HS-5 (cell line): ENCODE measurements at regions not wholly inside any gene's neighbourhood (a gene's known extent, or its start where the extent isn't known, plus 50 kb on each side); places are given as distances from the start of the nearest gene placed in this dataset.
"Not testable (repeated sequence)": the region's sequence is repeated elsewhere in the genome, so short reads cannot be mapped to it uniquely, and the experiment has no call there.

Experiments used
- DNase-seq: peaks from one replicate; pipeline ENCODE4 v3.0.0-alpha.2; 2012; ENCODE audit warnings: low read depth

DNA sequence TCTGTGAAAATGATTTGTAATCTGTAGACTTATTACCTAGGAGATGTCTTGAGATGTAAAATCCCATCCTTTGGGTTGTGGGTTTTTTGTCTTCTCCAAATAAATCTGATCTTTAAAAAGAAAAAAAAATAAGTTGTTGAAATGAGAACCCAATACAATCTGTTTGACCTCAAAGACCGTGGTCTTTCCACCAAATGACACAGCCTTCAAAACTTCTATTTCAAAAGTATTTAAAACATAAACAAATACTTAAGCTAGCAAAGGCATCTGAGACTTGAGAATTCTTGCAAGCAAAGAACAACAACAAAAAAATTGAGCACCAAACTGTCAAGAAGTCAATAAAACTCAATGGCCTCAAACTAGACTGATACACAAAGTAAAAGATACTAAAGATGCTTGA lies 67.9 kb upstream of the HECW1 start:
- DNase-seq: no peak

DNA sequence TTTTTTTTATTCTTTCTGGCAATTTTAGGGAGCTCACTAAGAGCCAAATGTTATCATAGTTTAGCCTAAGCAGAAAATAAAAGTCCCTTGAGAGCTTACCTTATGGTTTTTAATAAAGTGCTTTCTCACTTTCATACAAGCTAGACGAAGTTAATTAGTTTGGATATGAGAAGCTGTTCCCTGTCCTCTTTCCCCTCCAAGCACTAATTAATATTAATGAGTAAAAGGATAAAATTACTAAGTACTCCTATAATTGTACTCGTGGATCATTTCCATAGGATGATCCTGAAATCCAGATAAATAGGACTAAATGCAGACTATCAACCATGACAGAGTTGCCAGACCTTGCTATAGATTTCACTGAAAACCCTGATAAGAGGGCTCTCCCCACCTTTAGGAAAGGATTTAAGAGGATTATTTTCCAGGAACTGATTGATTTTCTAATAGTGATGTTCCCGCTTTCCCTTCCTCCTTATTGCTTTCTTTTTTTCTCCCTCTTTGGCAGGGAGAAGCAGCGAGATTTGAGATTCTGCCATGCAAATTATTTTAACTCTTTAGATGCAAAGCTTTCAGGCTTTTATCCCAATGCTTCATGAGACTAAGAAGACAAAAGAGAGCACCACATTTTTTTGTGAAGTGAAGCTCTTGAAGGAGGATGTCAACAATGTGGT lies 58.3 kb upstream of the HECW1 start:
- DNase-seq: no peak

DNA sequence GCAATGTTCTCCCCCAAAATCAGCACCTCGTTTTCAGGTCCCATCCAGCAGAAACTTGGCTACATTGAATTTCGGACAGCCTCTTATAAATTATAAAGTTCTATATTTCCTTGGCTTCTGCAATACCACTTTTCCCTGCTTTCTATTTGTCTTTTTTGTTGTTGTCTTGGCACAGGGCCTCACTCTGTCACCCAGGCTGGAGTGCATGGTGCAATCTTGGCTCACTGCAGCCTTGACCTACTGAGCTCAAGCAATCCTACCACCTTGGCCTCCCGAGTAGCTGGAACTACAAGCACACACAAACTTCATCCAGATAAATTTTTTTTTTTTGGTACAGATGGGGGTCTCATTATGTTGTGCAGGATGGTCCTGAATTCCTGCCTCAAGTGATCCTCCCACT lies 55.3 kb upstream of the HECW1 start:
- no peak for DNase-seq

DNA sequence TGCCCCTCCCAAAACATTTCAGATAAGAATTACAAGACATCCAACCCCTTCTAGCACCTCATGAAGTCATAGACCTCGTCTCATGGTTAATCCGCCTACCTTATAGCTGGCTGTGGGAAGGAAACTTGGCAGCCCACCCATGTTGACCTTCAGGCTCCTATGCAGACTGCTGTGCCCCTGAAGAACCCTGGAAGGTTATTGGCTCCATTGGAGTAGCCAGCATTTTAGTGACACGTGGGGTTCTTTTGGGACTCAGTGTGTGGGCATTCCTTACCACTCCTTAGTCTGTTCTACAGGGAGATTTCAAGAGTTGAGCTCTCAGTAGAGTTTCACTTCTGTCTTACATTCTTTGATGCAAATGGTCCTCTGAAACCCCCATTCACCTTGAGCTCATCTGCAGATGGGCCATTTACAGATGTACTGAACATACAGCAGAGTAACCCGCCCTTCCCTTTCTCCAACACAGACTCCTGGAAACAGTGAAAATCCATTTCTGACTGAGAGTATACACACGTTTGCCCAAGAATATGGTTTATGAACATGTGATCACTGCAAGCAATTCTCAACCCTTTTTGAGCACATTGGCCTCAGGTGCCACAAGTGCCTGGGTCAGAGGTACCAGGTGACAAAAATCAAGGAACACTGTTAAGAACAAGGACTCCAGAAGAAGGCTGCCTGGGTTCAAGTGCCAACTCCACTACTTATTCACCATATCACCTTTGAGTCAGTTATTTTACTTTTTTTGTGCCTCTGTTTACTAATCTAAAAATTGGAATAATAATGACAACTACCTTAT lies 54.0 kb upstream of the HECW1 start:
- no peak for DNase-seq

DNA sequence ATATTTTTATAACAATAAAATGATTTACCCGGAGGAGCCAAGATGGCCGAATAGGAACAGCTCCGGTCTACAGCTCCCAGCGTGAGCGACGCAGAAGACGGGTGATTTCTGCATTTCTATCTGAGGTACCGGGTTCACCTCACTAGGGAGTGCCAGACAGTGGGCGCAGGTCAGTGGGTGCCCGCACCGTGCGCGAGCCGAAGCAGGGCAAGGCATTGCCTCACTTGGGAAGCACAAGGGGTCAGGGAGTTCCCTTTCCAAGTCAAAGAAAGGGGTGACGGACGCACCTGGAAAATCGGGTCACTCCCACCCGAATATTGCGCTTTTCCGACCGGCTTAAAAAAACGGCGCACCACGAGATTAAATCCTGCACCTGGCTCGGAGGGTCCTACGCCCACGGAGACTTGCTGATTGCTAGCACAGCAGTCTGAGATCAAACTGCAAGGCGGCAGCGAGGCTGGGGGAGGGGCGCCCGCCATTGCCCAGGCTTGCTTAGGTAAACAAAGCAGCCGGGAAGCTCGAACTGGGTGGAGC lies 53.3 kb upstream of the HECW1 start:
- not testable (repeated sequence) for DNase-seq
